Thyroid gland (tissue), 4 donors: ENCODE measurements at regions not wholly inside any gene's neighbourhood (a gene's known extent, or its start where the extent isn't known, plus 50 kb on each side); places are given as distances from the start of the nearest gene placed in this dataset.
A peak's percentile ranks its signal among the peaks of the same experiment; 100 is the strongest.
"Not testable (repeated sequence)": the region's sequence is repeated elsewhere in the genome, so short reads cannot be mapped to it uniquely, and the experiment has no call there.

Source experiments
- DNase-seq, 2 donors: peaks; one replicate each; pipeline ENCODE4 v3.0.0-alpha.2; 2019
- H3K27ac ChIP-seq, 3 donors: fragments of 200-600 bp; sonication (generic); 1 replicate in 2 of 3; 2 replicates in 1 of 3; pipeline ENCODE4 v1.5.1; 2016 to 2019; ENCODE audit warnings: mild to moderate bottlenecking in 1 of 3, moderate library complexity in 1 of 3
- H3K27me3 ChIP-seq: fragments of 200-600 bp; sonication (generic); one replicate; pipeline ENCODE4 v1.5.1; 2019
- H3K36me3 ChIP-seq, 2 donors: fragments of 200-600 bp; sonication (generic); one replicate each; pipeline ENCODE4 v1.5.1; 2016 to 2019
- H3K4me1 ChIP-seq, 2 donors: fragments of 200-600 bp; sonication (generic); one replicate each; pipeline ENCODE4 v1.5.1; 2017 to 2019
- H3K4me3 ChIP-seq, 3 donors: fragments of 200-600 bp; sonication (generic); replicated peaks in 1 of 3; 1 replicate in 2 of 3; 2 replicates in 1 of 3; pipeline ENCODE4 v1.5.1; 2016; ENCODE audit warnings: mild to moderate bottlenecking in 1 of 3
- H3K9me3 ChIP-seq: fragments of 200-600 bp; sonication (generic); one replicate; pipeline ENCODE4 v1.5.1; 2017
- POLR2A ChIP-seq, 2 donors: fragments of 450-650 bp; IDR thresholded peaks; one replicate each; pipeline ENCODE4 v1.6.1; 2017; ENCODE audit warnings: antibody characterized with exemption in 2 of 2, mild to moderate bottlenecking in 2 of 2, moderate library complexity in 1 of 2
- WGBS, 2 donors: methylation state at CpG; one replicate each; pipeline ENCODE4 v1.1.5; 2017; 5-methylcytosine and 5-hydroxymethylcytosine counted together
- intact Hi-C: fragments of 100-400 bp; cut with DNase I; formaldehyde crosslinking; loops from one replicate; pipeline ENCODE4 v1.15.1; 2023
- TF ChIP-seq, protein P1 (sequence below), 6 experiments: fragments of 200-600 bp in 3 of 6; fragments of 450-650 bp in 3 of 6; sonication (generic) in 3 of 6; IDR thresholded peaks; one replicate each; pipeline ENCODE4 v1.5.1; 2016 to 2019; ENCODE audit warnings: antibody characterized with exemption in 6 of 6, mild to moderate bottlenecking in 2 of 6, inconsistent platforms in 1 of 6, moderate library complexity in 1 of 6

DNA sequence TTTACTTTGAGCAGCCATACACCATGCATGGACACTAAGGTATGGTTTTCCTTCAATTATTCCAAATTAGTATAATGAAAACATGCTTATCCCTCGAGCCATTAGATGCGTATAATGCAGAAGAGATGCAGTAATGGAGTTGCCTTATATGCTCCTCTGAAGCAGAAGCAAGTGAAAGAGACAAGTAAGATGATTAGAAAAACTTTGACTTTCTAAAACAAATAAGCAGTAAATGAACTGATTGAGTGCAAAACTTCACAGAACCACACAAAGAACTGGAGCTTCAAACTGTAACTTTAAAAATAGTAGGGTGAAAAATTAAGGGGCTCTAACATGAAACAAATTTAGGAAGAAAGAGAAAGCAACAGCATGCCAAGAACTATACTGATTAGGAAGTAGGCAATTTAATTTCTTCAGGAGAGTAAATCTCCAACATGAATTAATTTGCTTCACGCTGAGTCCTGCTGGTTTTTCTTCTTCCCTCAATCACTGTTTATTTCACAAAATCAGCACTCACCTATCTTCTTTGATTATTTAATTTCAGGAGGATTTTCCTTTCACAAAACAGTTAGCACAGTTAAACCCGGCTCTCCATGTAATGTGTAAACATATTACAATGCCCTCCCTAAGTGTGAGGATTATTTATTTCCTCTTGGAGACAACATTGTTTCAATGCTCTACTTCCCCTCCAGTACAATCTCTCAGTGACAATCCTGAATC lies 90.3 kb upstream of the PAM start:
- Histone ChIP-seq H3K4me3 (no peak overlapping the region), H3K27ac (no peak overlapping the region), H3K27me3 (no peaks in the 10 kb centered on the region), H3K9me3 (no peaks in the 10 kb centered on the region), H3K36me3 (no peaks in the 10 kb centered on the region), H3K4me1 (peaks cover 0 to 9% of the 10 kb centered on the region in 2 donors)
- WGBS, 2 donors = 73 to 81% methylated on average over 4 of the region's 4 CpGs
- TF ChIP-seq, protein P1, sequence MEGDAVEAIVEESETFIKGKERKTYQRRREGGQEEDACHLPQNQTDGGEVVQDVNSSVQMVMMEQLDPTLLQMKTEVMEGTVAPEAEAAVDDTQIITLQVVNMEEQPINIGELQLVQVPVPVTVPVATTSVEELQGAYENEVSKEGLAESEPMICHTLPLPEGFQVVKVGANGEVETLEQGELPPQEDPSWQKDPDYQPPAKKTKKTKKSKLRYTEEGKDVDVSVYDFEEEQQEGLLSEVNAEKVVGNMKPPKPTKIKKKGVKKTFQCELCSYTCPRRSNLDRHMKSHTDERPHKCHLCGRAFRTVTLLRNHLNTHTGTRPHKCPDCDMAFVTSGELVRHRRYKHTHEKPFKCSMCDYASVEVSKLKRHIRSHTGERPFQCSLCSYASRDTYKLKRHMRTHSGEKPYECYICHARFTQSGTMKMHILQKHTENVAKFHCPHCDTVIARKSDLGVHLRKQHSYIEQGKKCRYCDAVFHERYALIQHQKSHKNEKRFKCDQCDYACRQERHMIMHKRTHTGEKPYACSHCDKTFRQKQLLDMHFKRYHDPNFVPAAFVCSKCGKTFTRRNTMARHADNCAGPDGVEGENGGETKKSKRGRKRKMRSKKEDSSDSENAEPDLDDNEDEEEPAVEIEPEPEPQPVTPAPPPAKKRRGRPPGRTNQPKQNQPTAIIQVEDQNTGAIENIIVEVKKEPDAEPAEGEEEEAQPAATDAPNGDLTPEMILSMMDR (IDR thresholded peaks at IDR 0.05) = no peak
- no peak for DNase-seq
- intact Hi-C loops = no loop called here

DNA sequence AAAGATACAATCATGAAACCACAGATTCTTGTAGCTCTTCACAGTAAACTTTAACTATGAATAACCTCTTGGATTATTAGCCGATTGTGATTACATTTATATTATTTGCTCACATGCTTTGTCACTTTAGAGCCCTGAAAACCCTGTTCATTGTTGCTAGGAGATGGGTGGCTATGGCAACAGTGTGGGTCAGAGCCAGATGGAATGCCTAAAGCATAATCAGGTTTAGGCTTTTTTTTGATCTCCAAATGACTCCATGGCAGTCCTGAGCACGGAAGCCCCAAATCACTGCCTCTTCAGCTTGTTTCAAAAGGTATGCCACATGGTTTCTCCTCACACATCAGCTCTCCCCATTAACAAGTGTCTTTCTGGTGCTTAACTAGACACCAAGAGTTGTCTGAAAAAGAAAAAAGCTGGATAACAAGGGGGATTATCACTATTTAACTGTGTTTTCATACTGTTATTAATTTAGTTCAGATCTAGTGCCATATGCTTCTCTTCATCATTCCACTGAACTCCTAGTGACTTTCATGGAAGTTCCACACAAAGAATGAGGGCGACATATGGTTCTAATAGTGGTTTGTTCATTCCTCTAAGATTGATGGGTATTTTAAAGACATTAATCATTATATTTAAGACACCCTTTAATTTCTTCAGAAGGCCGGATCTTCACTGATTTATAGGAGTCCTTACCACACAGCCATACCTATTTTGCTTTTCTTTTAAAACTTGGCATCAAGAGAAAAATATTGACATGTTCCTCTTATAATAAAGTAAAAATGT lies 88.8 kb upstream of the PAM start:
- intact Hi-C loops = no loop called here
- no peaks in the 10 kb centered on the region for H3K36me3 ChIP-seq
- TF ChIP-seq, protein P1 (IDR thresholded peaks at IDR 0.05) = no peak
- no peak for TF ChIP-seq POLR2A (IDR thresholded peaks at IDR 0.05)
- H3K9me3 ChIP-seq = no peaks in the 10 kb centered on the region
- 73 to 79% methylated on average over 4 of the region's 4 CpGs for WGBS, 2 donors
- H3K4me1 ChIP-seq = peaks cover 0 to 9% of the 10 kb centered on the region in 2 donors
- no peak for DNase-seq
- H3K27ac ChIP-seq = no peak overlapping the region
- no peak overlapping the region for H3K4me3 ChIP-seq
- H3K27me3 ChIP-seq = no peaks in the 10 kb centered on the region

DNA sequence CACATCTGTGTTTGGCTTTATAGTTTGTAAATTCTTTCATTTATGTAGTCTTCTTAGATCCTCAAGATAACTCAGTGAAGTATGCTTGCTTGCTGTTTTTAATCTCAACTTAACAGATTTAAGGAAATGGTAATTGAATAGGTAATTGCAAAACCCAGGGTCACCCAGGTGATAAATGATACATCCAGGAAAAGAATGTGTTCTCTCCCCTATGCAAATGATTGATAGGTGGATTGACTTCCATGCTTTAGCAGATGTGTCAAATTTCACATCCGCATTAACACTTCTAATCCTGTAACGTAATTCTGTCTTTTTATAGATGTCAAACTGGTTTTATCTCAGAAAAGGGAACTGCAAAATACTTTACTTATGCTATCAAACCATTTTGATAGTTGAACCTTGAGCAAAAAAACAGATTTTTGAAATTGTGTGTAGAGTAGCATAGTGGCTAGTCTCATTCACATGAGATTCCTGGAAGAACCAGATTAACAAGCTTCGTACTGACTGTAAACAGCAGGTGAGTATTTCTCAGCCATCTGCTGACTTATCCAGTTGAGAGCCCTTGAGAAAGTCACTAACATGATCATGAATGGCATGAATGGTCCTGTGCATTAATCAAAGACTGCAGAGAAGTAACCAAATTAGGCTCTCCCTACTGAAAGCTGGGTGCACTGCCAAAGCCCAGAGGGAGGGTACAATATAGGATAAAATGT lies 86.7 kb upstream of the PAM start:
- TF ChIP-seq POLR2A (IDR thresholded peaks at IDR 0.05) = no peak
- TF ChIP-seq, protein P1 (IDR thresholded peaks at IDR 0.05) = no peak
- 66 to 71% methylated on average over 3 of the region's 3 CpGs for WGBS, 2 donors
- DNase-seq = no peak

DNA sequence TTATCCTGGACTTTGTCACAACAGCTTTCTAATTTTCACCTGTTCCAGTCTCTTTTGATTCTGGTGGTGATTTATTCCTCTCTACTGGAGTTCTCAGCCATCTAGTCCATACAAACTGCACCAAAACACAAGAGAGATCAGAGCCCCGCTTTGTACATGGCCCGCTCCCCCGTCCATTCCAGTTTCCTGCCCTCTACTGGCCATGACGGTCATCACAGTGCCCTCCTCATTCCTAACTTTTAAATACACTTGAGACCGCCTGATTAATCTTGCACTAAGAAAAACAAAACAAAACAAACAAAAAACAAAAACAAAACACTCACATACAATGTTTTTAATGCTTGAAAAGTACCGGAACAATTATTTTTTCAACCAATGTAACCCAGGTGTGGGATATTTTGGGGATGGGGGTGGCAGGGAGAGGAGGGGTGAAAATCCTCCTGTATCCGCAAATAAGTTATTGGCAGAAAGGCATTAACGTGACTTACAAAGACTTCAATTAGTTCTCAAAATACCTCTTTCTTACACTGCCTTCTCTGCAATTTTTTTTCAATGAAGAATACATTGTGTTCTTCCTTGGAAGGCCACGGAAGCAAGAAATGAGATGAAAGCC lies 84.8 kb upstream of the PAM start:
- H3K27me3 ChIP-seq = no peaks in the 10 kb centered on the region
- no peaks in the 10 kb centered on the region for H3K36me3 ChIP-seq
- no peaks in the 10 kb centered on the region for H3K9me3 ChIP-seq
- TF ChIP-seq, protein P1 (IDR thresholded peaks at IDR 0.05) = peak in 5 of 6 experiments; percentile 20 to 45 (median 32)
- TF ChIP-seq POLR2A (IDR thresholded peaks at IDR 0.05) = no peak
- H3K4me3 ChIP-seq = no peak overlapping the region
- no peak overlapping the region for H3K27ac ChIP-seq
- peak; percentile 16 to 22 for DNase-seq
- intact Hi-C loops = no loop called here
- peaks cover 0 to 9% of the 10 kb centered on the region in 2 donors for H3K4me1 ChIP-seq
- WGBS, 2 donors = 70 to 71% methylated on average over 9 of the region's 9 CpGs

More for the DNA sequence above, 86.7 kb upstream of the PAM start:
- intact Hi-C loops = no loop called here
- Histone ChIP-seq H3K9me3 (no peaks in the 10 kb centered on the region), H3K27me3 (no peaks in the 10 kb centered on the region), H3K27ac (no peak overlapping the region), H3K36me3 (no peaks in the 10 kb centered on the region), H3K4me1 (peaks cover 0 to 9% of the 10 kb centered on the region in 2 donors), H3K4me3 (no peak overlapping the region)

DNA sequence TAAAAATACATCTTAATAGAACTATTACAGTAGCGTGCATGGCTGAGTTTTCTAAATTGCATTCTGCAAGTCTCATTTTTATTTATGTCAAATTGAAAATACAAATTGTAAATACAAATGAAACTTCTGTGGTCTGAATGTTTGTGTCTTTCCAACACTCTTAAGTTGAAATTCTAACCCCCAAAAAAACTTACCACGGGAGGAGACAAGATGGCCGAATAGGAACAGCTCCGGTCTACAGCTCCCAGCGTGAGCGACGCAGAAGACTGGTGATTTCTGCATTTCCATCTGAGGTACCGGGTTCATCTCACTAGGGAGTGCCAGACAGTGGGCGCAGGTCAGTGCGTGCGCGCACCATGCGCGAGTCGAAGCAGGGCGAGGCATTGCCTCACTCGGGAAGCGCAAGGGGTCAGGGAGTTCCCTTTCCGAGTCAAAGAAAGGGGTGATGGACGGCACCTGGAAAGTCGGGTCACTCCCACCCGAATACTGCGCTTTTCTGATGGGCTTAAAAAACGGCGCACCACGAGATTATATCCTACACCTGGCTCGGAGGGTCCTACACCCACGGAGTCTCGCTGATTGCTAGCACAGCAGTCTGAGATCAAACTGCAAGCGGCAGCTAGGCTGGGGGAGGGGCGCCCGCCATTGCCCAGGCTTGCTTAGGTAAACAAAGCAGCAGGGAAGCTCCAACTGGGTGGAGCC lies 83.9 kb upstream of the PAM start:
- H3K36me3 ChIP-seq, H3K27me3 ChIP-seq, H3K27ac ChIP-seq, H3K9me3 ChIP-seq, H3K4me1 ChIP-seq, intact Hi-C loops, DNase-seq, H3K4me3 ChIP-seq: not testable (repeated sequence)
- WGBS, 2 donors = 90 to 92% methylated on average over 31 to 32 of the region's 32 CpGs
